ENCODE measurements at regions not wholly inside any gene's neighbourhood (a gene's known extent, or its start where the extent isn't known, plus 50 kb on each side); places are given as distances from the start of the nearest gene placed in this dataset.
A peak's percentile ranks its signal among the peaks of the same experiment; 100 is the strongest.

GRCh38 chr6:139917951-139918630 lies 543.6 kb upstream of the CITED2 start:
- Histone ChIP-seq H3K9me3 (replicated peaks; ENCODE audit: control insufficient read depth, insufficient read depth, low read depth, low read length) (no peaks in the 10 kb centered on the region), H4K20me1 (replicated peaks; ENCODE audit: control insufficient read depth, insufficient read depth, low read length) (no peaks in the 10 kb centered on the region), H3K4me1 (replicated peaks in 1 of 2; ENCODE audit: control insufficient read depth in 2 of 2, insufficient read depth in 2 of 2, low read length in 2 of 2) (peaks cover 3 to 7% of the 10 kb centered on the region in 2 experiments; a peak in 3 of 5 replicates), H2AFZ (ENCODE audit: low read depth, low read length) (peak overlapping the region; percentile 80), H3K79me2 (ENCODE audit: control insufficient read depth, insufficient read depth, low read length) (no peaks in the 10 kb centered on the region), H3K27ac (ENCODE audit: extremely low read depth, low read depth, low read length) (no peak overlapping the region), H3K9me1 (ENCODE audit: control insufficient read depth, insufficient read depth, low read length) (no peaks in the 10 kb centered on the region), H3K36me3 (ENCODE audit: control insufficient read depth, insufficient read depth, low read length) (no peaks in the 10 kb centered on the region), H3K27me3 (ENCODE audit: control insufficient read depth in 2 of 2, insufficient read depth in 2 of 2, low read length in 2 of 2) (no peaks in the 10 kb centered on the region), H3K9ac (ENCODE audit: insufficient read depth in 1 of 2, low read depth in 2 of 2, low read length in 2 of 2) (no peak overlapping the region), H3K4me3 (no peak overlapping the region), H3K4me2 (ENCODE audit: insufficient read depth, low read length) (no peak overlapping the region)
- FAIRE-seq: no peak
- no peak for TF ChIP-seq FOXA1 (IDR thresholded peaks at IDR 0.05; ENCODE audit: borderline replicate concordance)
- TF ChIP-seq HIVEP1 (CRISPR knock-in tag; IDR thresholded peaks at IDR 0.05): no peak
- TF ChIP-seq BRD9 (IDR thresholded peaks at IDR 0.05; ENCODE audit: low read depth, partially characterized antibody): no peak
- no peak for TF ChIP-seq SAFB2 (IDR thresholded peaks at IDR 0.05; ENCODE audit: borderline replicate concordance, low read depth, low read length, severe bottlenecking)
- TF ChIP-seq ZNF449 (CRISPR knock-in tag; IDR thresholded peaks at IDR 0.05): no peak
- TF ChIP-seq UBTF (IDR thresholded peaks at IDR 0.05; ENCODE audit: borderline replicate concordance in 1 of 2, low read depth in 2 of 2, low read length in 2 of 2): no peak
- no peak for TF ChIP-seq AFF1 (IDR thresholded peaks at IDR 0.05; ENCODE audit: low read depth in 1 of 2, partially characterized antibody in 2 of 2)
- TF ChIP-seq JUNB (CRISPR knock-in tag; conservative IDR thresholded peaks at IDR 0.05): no peak
- TF ChIP-seq SIX5 (IDR thresholded peaks at IDR 0.05; ENCODE audit: borderline replicate concordance in 1 of 2, insufficient read depth in 1 of 2, low read depth in 1 of 2, low read length in 2 of 2): no peak
- ChIA-PET POLR2A (interaction anchor here (0.6 kb wide), 1 partner anchor 233 kb away, joined by 3 read pairs; no protein-coding TSS in a partner anchor), CTCF (ENCODE audit: low intra/inter-chr PET ratio) (no interaction called here)
- no TSS peak for BruUV-seq (replicated peaks)
- intact Hi-C loops (cut with micrococcal nuclease): no loop called here
- no peak for DNase-seq (ENCODE audit: extremely low read depth in 1 of 4, low spot score in 3 of 4)
- in situ Hi-C loops (cut with MboI): no loop called here
- ATAC-seq: no peak
- 61% methylated on average over 7 of the region's 7 CpGs for WGBS (ENCODE audit: insufficient coverage, low coverage, missing lambda C conversion rate)

Measured in K562 (cell line).